Type B pancreatic cell (in vitro differentiated cells): ENCODE measurements at regions not wholly inside any gene's neighbourhood (a gene's known extent, or its start where the extent isn't known, plus 50 kb on each side); places are given as distances from the start of the nearest gene placed in this dataset.

ENCODE experiments used
- DNase-seq: peaks from one replicate; pipeline ENCODE4 v3.0.0; 2021; ENCODE audit warnings: mixed read lengths; ENCODE audit not compliant: unreplicated experiment; ENCODE audit errors: extremely low spot score
- H3K27ac Mint-ChIP-seq: 2 replicates; pipeline ENCODE4 v1.8.0; 2021; ENCODE audit warnings: mild to moderate bottlenecking, mixed read lengths
- H3K27me3 Mint-ChIP-seq: 2 replicates; pipeline ENCODE4 v1.8.0; 2021; ENCODE audit warnings: mixed read lengths
- H3K36me3 Mint-ChIP-seq: 2 replicates; pipeline ENCODE4 v1.8.0; 2021; ENCODE audit warnings: mixed read lengths
- H3K4me1 Mint-ChIP-seq: one replicate; pipeline ENCODE4 v1.8.0; 2021; ENCODE audit warnings: mixed read lengths; ENCODE audit not compliant: unreplicated experiment
- H3K4me3 Mint-ChIP-seq: 2 replicates; pipeline ENCODE4 v1.8.0; 2021; ENCODE audit warnings: mild to moderate bottlenecking, mixed read lengths
- H3K9me3 Mint-ChIP-seq: 2 replicates; pipeline ENCODE4 v1.8.0; 2021; ENCODE audit warnings: mixed read lengths
- TF ChIP-seq, protein P1 (sequence below): fragments of 200-600 bp; sonication (generic); conservative IDR thresholded peaks from 2 replicates; pipeline ENCODE4 v1.5.0; 2021; ENCODE audit warnings: antibody characterized with exemption, mild to moderate bottlenecking

DNA sequence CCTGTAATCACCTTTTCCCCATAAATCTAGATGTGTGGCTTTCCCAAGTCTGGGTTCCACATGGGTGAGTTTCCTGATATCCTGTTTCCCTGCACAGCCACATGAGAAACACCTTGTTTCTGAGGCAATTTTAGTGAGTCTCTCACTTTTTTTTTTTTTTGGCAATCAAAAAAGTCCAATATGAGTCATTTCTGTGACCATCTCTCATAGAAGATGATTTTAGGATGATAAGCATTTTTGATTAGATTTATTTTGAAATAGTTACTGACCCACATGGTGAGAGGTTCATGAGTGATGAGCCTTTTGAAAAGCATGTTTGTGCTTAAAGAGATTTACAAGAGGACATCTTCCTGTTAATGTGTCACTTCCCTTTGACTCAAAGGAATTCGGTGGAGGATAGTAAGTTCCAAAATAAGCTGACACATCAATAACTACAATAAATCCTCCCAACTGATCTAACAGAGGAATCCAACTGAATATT, 464.0 kb downstream of the INHBA start:
- H3K27ac Mint-ChIP-seq = no peak overlapping the region
- H3K27me3 Mint-ChIP-seq = no peaks in the 10 kb centered on the region
- no peak overlapping the region for H3K4me3 Mint-ChIP-seq
- peaks cover 15% of the 10 kb centered on the region for H3K4me1 Mint-ChIP-seq
- H3K9me3 Mint-ChIP-seq = peaks cover 5% of the 10 kb centered on the region
- no peak for DNase-seq
- TF ChIP-seq, protein P1, sequence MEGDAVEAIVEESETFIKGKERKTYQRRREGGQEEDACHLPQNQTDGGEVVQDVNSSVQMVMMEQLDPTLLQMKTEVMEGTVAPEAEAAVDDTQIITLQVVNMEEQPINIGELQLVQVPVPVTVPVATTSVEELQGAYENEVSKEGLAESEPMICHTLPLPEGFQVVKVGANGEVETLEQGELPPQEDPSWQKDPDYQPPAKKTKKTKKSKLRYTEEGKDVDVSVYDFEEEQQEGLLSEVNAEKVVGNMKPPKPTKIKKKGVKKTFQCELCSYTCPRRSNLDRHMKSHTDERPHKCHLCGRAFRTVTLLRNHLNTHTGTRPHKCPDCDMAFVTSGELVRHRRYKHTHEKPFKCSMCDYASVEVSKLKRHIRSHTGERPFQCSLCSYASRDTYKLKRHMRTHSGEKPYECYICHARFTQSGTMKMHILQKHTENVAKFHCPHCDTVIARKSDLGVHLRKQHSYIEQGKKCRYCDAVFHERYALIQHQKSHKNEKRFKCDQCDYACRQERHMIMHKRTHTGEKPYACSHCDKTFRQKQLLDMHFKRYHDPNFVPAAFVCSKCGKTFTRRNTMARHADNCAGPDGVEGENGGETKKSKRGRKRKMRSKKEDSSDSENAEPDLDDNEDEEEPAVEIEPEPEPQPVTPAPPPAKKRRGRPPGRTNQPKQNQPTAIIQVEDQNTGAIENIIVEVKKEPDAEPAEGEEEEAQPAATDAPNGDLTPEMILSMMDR = no peak
- H3K36me3 Mint-ChIP-seq = no peaks in the 10 kb centered on the region

DNA sequence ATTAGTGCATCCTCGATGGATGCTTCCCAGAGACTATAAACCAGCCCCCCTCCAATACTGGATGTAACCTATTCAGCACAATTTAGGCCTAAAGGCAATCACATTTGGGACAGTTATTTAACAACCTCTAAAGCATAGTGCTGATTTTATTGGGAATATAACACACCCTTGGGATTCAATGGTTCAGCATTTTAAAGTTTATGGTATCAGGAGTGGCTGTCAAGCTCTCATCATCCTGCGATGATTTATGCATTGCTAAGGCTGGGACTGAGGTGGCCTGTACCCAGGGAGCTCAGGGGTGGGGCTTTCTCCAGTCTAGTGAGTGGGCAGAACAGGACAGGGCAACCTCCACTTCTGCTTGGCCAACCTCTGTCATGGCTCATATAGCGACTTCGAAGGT, 464.9 kb downstream of the INHBA start:
- Mint-ChIP-seq H3K27me3 (no peaks in the 10 kb centered on the region), H3K4me1 (peaks cover 15% of the 10 kb centered on the region), H3K36me3 (no peaks in the 10 kb centered on the region), H3K9me3 (peaks cover 5% of the 10 kb centered on the region), H3K27ac (no peak overlapping the region), H3K4me3 (no peak overlapping the region)
- DNase-seq = no peak
- TF ChIP-seq, protein P1 = no peak

DNA sequence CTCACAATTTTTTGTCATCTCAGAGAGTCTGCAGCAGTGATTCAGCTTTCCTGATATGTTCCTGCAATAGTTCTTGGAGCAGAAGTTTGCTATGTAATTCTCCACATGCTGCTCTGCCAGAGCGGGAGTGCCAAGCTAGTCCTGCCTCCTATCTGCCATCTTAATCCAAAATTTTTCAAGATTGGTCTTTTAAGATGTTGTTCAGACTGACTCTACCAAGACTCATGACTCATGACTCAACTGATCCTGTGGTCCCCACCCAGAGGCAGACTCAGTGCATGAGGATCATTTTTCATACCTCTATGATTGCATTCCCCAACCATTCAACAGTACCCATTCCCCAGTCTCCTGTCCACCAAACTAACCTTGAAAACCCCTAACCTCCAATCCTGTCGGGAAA, 470.8 kb downstream of the INHBA start:
- Mint-ChIP-seq H3K4me1 (peaks cover 8% of the 10 kb centered on the region), H3K27ac (no peak overlapping the region), H3K4me3 (no peak overlapping the region), H3K9me3 (peaks cover 20% of the 10 kb centered on the region), H3K27me3 (no peaks in the 10 kb centered on the region), H3K36me3 (peaks cover 3% of the 10 kb centered on the region)
- TF ChIP-seq, protein P1 = no peak
- DNase-seq = no peak

DNA sequence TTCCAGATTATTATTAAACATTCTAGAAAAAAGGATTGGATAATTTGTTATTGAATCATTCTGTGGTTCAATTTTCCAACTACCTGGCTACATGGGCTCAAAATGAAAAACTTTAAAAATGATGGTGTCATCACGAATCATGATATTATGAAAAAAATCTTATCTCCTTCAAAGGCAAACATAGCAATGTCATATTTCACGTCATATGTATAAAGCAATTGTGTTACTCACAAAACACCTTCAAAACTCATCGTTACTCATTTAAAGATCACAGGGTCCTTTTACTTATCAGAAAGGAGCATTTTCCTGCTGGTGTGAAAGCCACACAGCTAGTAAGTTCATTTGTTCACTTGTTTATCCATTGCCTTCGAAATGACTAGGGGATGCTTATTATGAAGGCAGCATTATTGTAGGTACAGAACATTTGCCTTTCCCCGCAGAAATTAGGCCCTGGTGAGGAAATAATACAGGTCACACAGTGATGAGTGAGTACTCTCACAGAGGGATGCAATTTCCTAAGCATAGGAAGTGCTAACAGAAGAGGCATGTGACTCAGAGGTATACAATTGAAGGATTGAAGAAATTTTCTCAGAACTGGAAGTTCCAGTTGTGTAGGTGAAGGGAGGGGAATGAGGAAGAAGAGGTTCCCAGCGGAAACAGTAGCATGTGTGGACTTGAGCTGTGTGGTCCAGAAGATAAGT, 478.7 kb downstream of the INHBA start:
- H3K36me3 Mint-ChIP-seq = no peaks in the 10 kb centered on the region
- no peaks in the 10 kb centered on the region for H3K4me1 Mint-ChIP-seq
- no peaks in the 10 kb centered on the region for H3K27me3 Mint-ChIP-seq
- peaks cover 11% of the 10 kb centered on the region for H3K9me3 Mint-ChIP-seq
- no peak for DNase-seq
- H3K4me3 Mint-ChIP-seq = no peak overlapping the region
- H3K27ac Mint-ChIP-seq = no peak overlapping the region
- TF ChIP-seq, protein P1 = no peak

DNA sequence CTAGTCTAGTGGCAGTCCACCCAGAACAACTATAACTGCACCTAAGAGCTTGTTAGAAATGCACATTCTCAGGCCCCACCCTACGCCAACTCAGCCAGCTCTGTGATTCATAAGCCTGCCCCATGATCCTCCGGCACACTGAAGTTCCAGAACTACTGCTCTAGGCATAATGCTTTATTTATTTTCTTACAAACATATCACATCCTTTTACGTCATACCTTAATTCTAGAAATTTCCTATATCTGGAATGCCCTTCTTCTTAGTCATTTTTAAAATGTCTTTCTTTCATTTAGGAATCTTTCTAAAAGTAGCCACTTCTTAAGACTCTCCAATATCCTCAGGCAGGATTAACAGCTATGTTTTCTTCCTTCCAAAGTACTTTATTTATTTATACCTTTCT, 480.1 kb downstream of the INHBA start:
- TF ChIP-seq, protein P1 = no peak
- no peaks in the 10 kb centered on the region for H3K4me1 Mint-ChIP-seq
- DNase-seq = no peak

More for the DNA sequence above, 480.1 kb downstream of the INHBA start:
- no peaks in the 10 kb centered on the region for H3K27me3 Mint-ChIP-seq
- peaks cover 11% of the 10 kb centered on the region for H3K9me3 Mint-ChIP-seq
- H3K36me3 Mint-ChIP-seq = no peaks in the 10 kb centered on the region
- H3K4me3 Mint-ChIP-seq = no peak overlapping the region
- no peak overlapping the region for H3K27ac Mint-ChIP-seq
